Natural killer cell (primary cell): ENCODE measurements at regions not wholly inside any gene's neighbourhood (a gene's known extent, or its start where the extent isn't known, plus 50 kb on each side); places are given as distances from the start of the nearest gene placed in this dataset.

Experiments used
- ATAC-seq, 3 donors: fragments of 150-1000 bp in 2 of 3; fragments of 200-7000 bp in 1 of 3; cut with Tn5 transposase; 1 replicate in 1 of 3; 2 replicates in 2 of 3; pipeline ENCODE4 v1.10.0; 2021; ENCODE audit warnings: mild to moderate bottlenecking in 2 of 3, moderate library complexity in 2 of 3
- DNase-seq, 2 donors: peaks; one replicate each; pipeline versions ENCODE4 v3.0.0 to v3.0.0-alpha.2; 2013 to 2021; ENCODE audit warnings: mixed read lengths in 1 of 2
- H3K27ac ChIP-seq: one replicate; pipeline ENCODE4 v1.5.1; 2013; ENCODE audit warnings: mild to moderate bottlenecking, low read length
- H3K27me3 ChIP-seq: one replicate; pipeline ENCODE4 v1.6.1; 2013; ENCODE audit warnings: low read length; ENCODE audit not compliant: control insufficient read depth, insufficient read depth
- H3K36me3 ChIP-seq: one replicate; pipeline ENCODE4 v1.6.1; 2013; ENCODE audit warnings: low read length; ENCODE audit not compliant: control insufficient read depth, insufficient read depth
- H3K4me1 ChIP-seq: one replicate; pipeline ENCODE4 v1.6.1; 2013; ENCODE audit warnings: low read length; ENCODE audit not compliant: control insufficient read depth, insufficient read depth
- H3K4me3 ChIP-seq: one replicate; pipeline ENCODE4 v1.5.1; 2013; ENCODE audit warnings: low read length
- H3K9me3 ChIP-seq: one replicate; pipeline ENCODE4 v1.6.1; 2013; ENCODE audit warnings: low read length; ENCODE audit not compliant: control insufficient read depth, insufficient read depth
- H3K27ac Mint-ChIP-seq, 2 donors: one replicate each; pipeline ENCODE4 v1.8.0; 2022; ENCODE audit warnings: mild to moderate bottlenecking in 2 of 2, mixed read lengths in 2 of 2, moderate library complexity in 1 of 2
- H3K27me3 Mint-ChIP-seq, 2 donors: one replicate each; pipeline ENCODE4 v1.8.0; 2022; ENCODE audit warnings: low read depth in 2 of 2, mixed read lengths in 2 of 2
- H3K36me3 Mint-ChIP-seq: one replicate; pipeline ENCODE4 v1.8.0; 2022; ENCODE audit warnings: mixed read lengths
- H3K4me1 Mint-ChIP-seq, 2 donors: one replicate each; pipeline ENCODE4 v1.8.0; 2022; ENCODE audit warnings: mixed read lengths in 2 of 2
- H3K4me3 Mint-ChIP-seq: one replicate; pipeline ENCODE4 v1.8.0; 2022; ENCODE audit warnings: mild to moderate bottlenecking, moderate library complexity, mixed read lengths
- H3K9me3 Mint-ChIP-seq, 2 donors: one replicate each; pipeline ENCODE4 v1.8.0; 2022; ENCODE audit warnings: mixed read lengths in 2 of 2
- CTCF ChIP-seq: fragments of 200-600 bp; IDR thresholded peaks from one replicate; pipeline ENCODE4 v1.8.0; 2022; ENCODE audit warnings: antibody characterized with exemption
- WGBS: methylation state at CpG from one replicate; pipeline ENCODE4 v1.1.7; 2013; ENCODE audit warnings: missing lambda C conversion rate; ENCODE audit not compliant: insufficient coverage; 5-methylcytosine and 5-hydroxymethylcytosine counted together
- intact Hi-C: fragments of 100-400 bp; cut with micrococcal nuclease; formaldehyde crosslinking; loops from one replicate; pipeline ENCODE4 v1.14.2; 2022

GRCh38 chr7:142612237-142612881 is 136.9 kb upstream of the PRSS1 start:
- no peaks in the 10 kb centered on the region for H3K9me3 Mint-ChIP-seq
- H3K4me1 Mint-ChIP-seq: no peaks in the 10 kb centered on the region
- H3K36me3 ChIP-seq: no peaks in the 10 kb centered on the region
- H3K27me3 Mint-ChIP-seq: peaks cover 3 to 11% of the 10 kb centered on the region in 2 donors
- DNase-seq: no peak
- ATAC-seq: no peak
- no peaks in the 10 kb centered on the region for H3K36me3 Mint-ChIP-seq
- no peaks in the 10 kb centered on the region for H3K9me3 ChIP-seq
- no peak overlapping the region for H3K27ac Mint-ChIP-seq
- no peaks in the 10 kb centered on the region for H3K27me3 ChIP-seq
- no peak overlapping the region for H3K27ac ChIP-seq
- no CpG with 5 or more reads among the region's 1 CpG for WGBS
- H3K4me3 Mint-ChIP-seq: no peak overlapping the region
- no peak overlapping the region for H3K4me3 ChIP-seq
- intact Hi-C loops: no loop called here
- H3K4me1 ChIP-seq: no peaks in the 10 kb centered on the region
- TF ChIP-seq CTCF: no peak

GRCh38 chr7:142611566-142612236 is 137.6 kb upstream of the PRSS1 start:
- Histone ChIP-seq H3K27ac (no peak overlapping the region), H3K4me3 (no peak overlapping the region), H3K27me3 (no peaks in the 10 kb centered on the region), H3K9me3 (no peaks in the 10 kb centered on the region), H3K36me3 (no peaks in the 10 kb centered on the region), H3K4me1 (no peaks in the 10 kb centered on the region)
- no peak for ATAC-seq
- H3K27me3 Mint-ChIP-seq: peaks cover 3 to 9% of the 10 kb centered on the region in 2 donors
- no peaks in the 10 kb centered on the region for H3K36me3 Mint-ChIP-seq
- no peaks in the 10 kb centered on the region for H3K4me1 Mint-ChIP-seq
- WGBS: 85% methylated on average over 6 of the region's 8 CpGs
- DNase-seq: no peak
- H3K27ac Mint-ChIP-seq: no peak overlapping the region
- H3K4me3 Mint-ChIP-seq: no peak overlapping the region
- no peak for TF ChIP-seq CTCF
- H3K9me3 Mint-ChIP-seq: no peaks in the 10 kb centered on the region
- intact Hi-C loops: no loop called here

- Histone ChIP-seq H3K9me3 (no peaks in the 10 kb centered on the region), H3K27me3 (no peaks in the 10 kb centered on the region), H3K4me1 (no peaks in the 10 kb centered on the region), H3K27ac (no peak overlapping the region), H3K36me3 (no peaks in the 10 kb centered on the region), H3K4me3 (no peak overlapping the region)
- Mint-ChIP-seq H3K27me3 (peaks cover 0 to 5% of the 10 kb centered on the region in 2 donors), H3K9me3 (no peaks in the 10 kb centered on the region), H3K36me3 (no peaks in the 10 kb centered on the region), H3K4me3 (no peak overlapping the region), H3K27ac (no peak overlapping the region), H3K4me1 (peaks cover 0 to 5% of the 10 kb centered on the region in 2 donors)
- no CpG with 5 or more reads among the region's 1 CpG for WGBS
- ATAC-seq: no peak
- intact Hi-C loops: no loop called here
- DNase-seq: no peak
- TF ChIP-seq CTCF: no peak
These were observed 140.4 kb upstream of the PRSS1 start for GRCh38 chr7:142608630-142609428.
